KMS-11 (cell line): ENCODE measurements at regions not wholly inside any gene's neighbourhood (a gene's known extent, or its start where the extent isn't known, plus 50 kb on each side); places are given as distances from the start of the nearest gene placed in this dataset.
A peak's percentile ranks its signal among the peaks of the same experiment; 100 is the strongest.

ENCODE experiments used
- H2AFZ ChIP-seq: fragments of 200-600 bp; sonication (generic); 2 replicates; pipeline ENCODE4 v1.6.1; 2016; ENCODE audit warnings: antibody characterized with exemption, mixed run types, low read depth
- H3K27ac ChIP-seq: fragments of 200-600 bp; sonication (generic); 2 replicates; pipeline ENCODE4 v1.6.1; 2016; ENCODE audit warnings: mild to moderate bottlenecking, mixed run types
- H3K27me3 ChIP-seq: fragments of 200-600 bp; sonication (generic); 2 replicates; pipeline ENCODE4 v1.6.1; 2017; ENCODE audit warnings: mild to moderate bottlenecking, low read depth, mixed run types, moderate library complexity; ENCODE audit not compliant: insufficient read depth
- H3K36me3 ChIP-seq: fragments of 200-600 bp; sonication (generic); 2 replicates; pipeline ENCODE4 v1.6.1; 2017; ENCODE audit warnings: mild to moderate bottlenecking, mixed run types; ENCODE audit not compliant: insufficient read depth
- H3K4me1 ChIP-seq: fragments of 200-600 bp; sonication (generic); 2 replicates; pipeline ENCODE4 v1.6.1; 2016; ENCODE audit warnings: mild to moderate bottlenecking, low read depth, mixed run types; ENCODE audit not compliant: poor library complexity, severe bottlenecking
- H3K4me2 ChIP-seq: fragments of 200-600 bp; sonication (generic); 2 replicates; pipeline ENCODE4 v1.7.0; 2016; ENCODE audit warnings: mild to moderate bottlenecking, mixed run types
- H3K4me3 ChIP-seq: fragments of 200-600 bp; sonication (generic); IDR thresholded peaks from 2 replicates; pipeline ENCODE4 v1.6.1; 2017; ENCODE audit warnings: low read depth, low read length, mixed read lengths; ENCODE audit not compliant: insufficient read depth
- H3K79me2 ChIP-seq: fragments of 200-600 bp; sonication (generic); 2 replicates; pipeline ENCODE4 v1.6.1; 2016; ENCODE audit warnings: low read depth, mixed run types; ENCODE audit not compliant: insufficient read depth
- H3K9ac ChIP-seq: fragments of 200-600 bp; sonication (generic); 2 replicates; pipeline ENCODE4 v1.6.1; 2016; ENCODE audit warnings: mild to moderate bottlenecking, mixed run types
- H4K20me1 ChIP-seq: fragments of 200-600 bp; sonication (generic); 2 replicates; pipeline ENCODE4 v1.6.1; 2016; ENCODE audit warnings: mild to moderate bottlenecking, mixed run types; ENCODE audit not compliant: insufficient read depth
- CTCF ChIP-seq: fragments of 200-600 bp; sonication (generic); conservative IDR thresholded peaks from 2 replicates; pipeline ENCODE4 v1.6.1; 2017; ENCODE audit warnings: low read depth, mild to moderate bottlenecking, antibody characterized with exemption, low read length, moderate library complexity, mixed read lengths

DNA sequence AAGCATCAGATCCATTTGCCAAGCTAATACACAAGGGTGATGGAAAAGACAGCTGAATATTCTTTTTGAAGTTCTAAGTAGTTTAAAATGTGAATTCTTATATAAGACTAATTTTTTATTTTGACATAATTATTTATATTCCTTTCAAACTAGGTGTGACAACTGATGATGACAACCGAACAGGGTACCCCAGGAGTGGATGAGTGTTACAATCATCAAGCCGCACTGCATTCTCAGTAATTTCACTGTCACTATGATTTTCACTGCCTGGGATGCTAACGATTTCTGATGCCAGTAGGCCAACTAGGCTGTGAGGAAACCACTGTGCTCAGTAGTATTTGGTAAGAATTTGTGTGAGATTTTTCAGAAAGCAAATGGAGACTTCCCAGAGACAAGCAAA, 317.5 kb downstream of the ARAP2 start:
- no peak overlapping the region for H3K4me3 ChIP-seq
- H3K79me2 ChIP-seq = no peaks in the 10 kb centered on the region
- H3K4me1 ChIP-seq = no peaks in the 10 kb centered on the region
- no peak overlapping the region for H3K27ac ChIP-seq
- no peaks in the 10 kb centered on the region for H3K36me3 ChIP-seq
- no peak overlapping the region for H3K9ac ChIP-seq
- H3K27me3 ChIP-seq = no peaks in the 10 kb centered on the region
- TF ChIP-seq CTCF = no peak
- no peak overlapping the region for H2AFZ ChIP-seq
- H3K4me2 ChIP-seq = no peak overlapping the region
- H4K20me1 ChIP-seq = no peaks in the 10 kb centered on the region

- H4K20me1 ChIP-seq = no peaks in the 10 kb centered on the region
- no peaks in the 10 kb centered on the region for H3K4me1 ChIP-seq
- H2AFZ ChIP-seq = no peak overlapping the region
- no peaks in the 10 kb centered on the region for H3K36me3 ChIP-seq
- H3K27ac ChIP-seq = no peak overlapping the region
- no peak overlapping the region for H3K4me2 ChIP-seq
- no peaks in the 10 kb centered on the region for H3K27me3 ChIP-seq
- no peak overlapping the region for H3K9ac ChIP-seq
- no peak overlapping the region for H3K4me3 ChIP-seq
- TF ChIP-seq CTCF = no peak
- no peaks in the 10 kb centered on the region for H3K79me2 ChIP-seq
These were observed 310.4 kb downstream of the ARAP2 start for GRCh38 chr4:35933901-35934300.

- Histone ChIP-seq H4K20me1 (no peaks in the 10 kb centered on the region), H3K9ac (no peak overlapping the region), H3K4me3 (no peak overlapping the region), H3K27ac (no peak overlapping the region), H3K4me1 (no peaks in the 10 kb centered on the region), H3K4me2 (no peak overlapping the region), H3K27me3 (no peaks in the 10 kb centered on the region), H3K36me3 (no peaks in the 10 kb centered on the region), H2AFZ (no peak overlapping the region), H3K79me2 (no peaks in the 10 kb centered on the region)
- TF ChIP-seq CTCF = peak; percentile 62
These were observed 309.9 kb downstream of the ARAP2 start for GRCh38 chr4:35934320-35934981.

- Histone ChIP-seq H3K4me1 (no peaks in the 10 kb centered on the region), H3K4me2 (no peak overlapping the region), H4K20me1 (no peaks in the 10 kb centered on the region), H3K9ac (no peak overlapping the region), H3K79me2 (no peaks in the 10 kb centered on the region), H3K4me3 (no peak overlapping the region), H2AFZ (no peak overlapping the region), H3K27me3 (no peaks in the 10 kb centered on the region), H3K36me3 (no peaks in the 10 kb centered on the region), H3K27ac (no peak overlapping the region)
- no peak for TF ChIP-seq CTCF
These were observed 305.4 kb downstream of the ARAP2 start for GRCh38 chr4:35938936-35939335.
